Esophagus squamous epithelium (tissue), 5 donors: ENCODE measurements at regions not wholly inside any gene's neighbourhood (a gene's known extent, or its start where the extent isn't known, plus 50 kb on each side); places are given as distances from the start of the nearest gene placed in this dataset.

ENCODE experiments used
- DNase-seq: peaks from one replicate; lab custom pipeline; 2025; lab: John Stamatoyannopoulos, UW
- H3K27ac ChIP-seq, 4 donors: fragments of 200-600 bp; sonication (generic); one replicate each; pipeline ENCODE4 v1.5.1; 2016 to 2019; ENCODE audit warnings: mild to moderate bottlenecking in 1 of 4
- H3K27me3 ChIP-seq, 4 donors: fragments of 200-600 bp; sonication (generic); 1 replicate in 3 of 4; 2 replicates in 1 of 4; pipeline versions ENCODE4 v1.5.1 to v1.6.0; 2017 to 2021; ENCODE audit warnings: antibody characterized with exemption in 1 of 4
- H3K36me3 ChIP-seq, 3 donors: fragments of 200-600 bp; sonication (generic); one replicate each; pipeline ENCODE4 v1.5.1; 2016 to 2019
- H3K4me1 ChIP-seq, 3 donors: fragments of 200-600 bp; sonication (generic); one replicate each; pipeline ENCODE4 v1.5.1; 2017 to 2019
- H3K4me3 ChIP-seq, 4 donors: fragments of 200-600 bp; sonication (generic); 1 replicate in 3 of 4; 2 replicates in 1 of 4; pipeline ENCODE4 v1.5.1; 2016 to 2019; ENCODE audit warnings: mild to moderate bottlenecking in 2 of 4, moderate library complexity in 1 of 4
- H3K9me3 ChIP-seq, 3 donors: fragments of 200-600 bp; sonication (generic); one replicate each; pipeline ENCODE4 v1.5.1; 2016 to 2019
- CTCF ChIP-seq, 6 experiments: fragments of 450-650 bp in 4 of 6; fragments of 200-600 bp in 2 of 6; sonication (generic) in 2 of 6; IDR thresholded peaks; one replicate each; pipeline ENCODE4 v1.5.1; 2016 to 2019; ENCODE audit warnings: antibody characterized with exemption in 6 of 6, mild to moderate bottlenecking in 4 of 6, moderate library complexity in 4 of 6
- POLR2A ChIP-seq, 4 donors: fragments of 450-650 bp; IDR thresholded peaks; one replicate each; pipeline ENCODE4 v1.6.1; 2017; ENCODE audit warnings: antibody characterized with exemption in 4 of 4, mild to moderate bottlenecking in 4 of 4, moderate library complexity in 3 of 4
- WGBS, 2 donors: methylation state at CpG; one replicate each; pipeline ENCODE4 v1.1.5; 2018; 5-methylcytosine and 5-hydroxymethylcytosine counted together
- intact Hi-C: fragments of 100-400 bp; cut with DNase I; formaldehyde crosslinking; loops from one replicate; pipeline ENCODE4 v1.15.0; 2022
- donor health status: DM: yes; HTN: yes; CAD: no.

GRCh38 chr11:90414221-90414620 is 191.4 kb upstream of the CHORDC1 start:
- H3K9me3 ChIP-seq, result no peaks in the 10 kb centered on the region
- TF ChIP-seq CTCF (IDR thresholded peaks at IDR 0.05) (no peak), POLR2A (IDR thresholded peaks at IDR 0.05) (no peak)
- H3K4me1 ChIP-seq, result no peaks in the 10 kb centered on the region
- no peak overlapping the region for H3K4me3 ChIP-seq
- H3K27ac ChIP-seq, result no peak overlapping the region
- DNase-seq, result no peak
- H3K27me3 ChIP-seq, result no peaks in the 10 kb centered on the region
- H3K36me3 ChIP-seq, result no peaks in the 10 kb centered on the region
- intact Hi-C loops, result no loop called here
- WGBS, 2 donors, result 82% methylated on average over 2 of the region's 2 CpGs

DNA sequence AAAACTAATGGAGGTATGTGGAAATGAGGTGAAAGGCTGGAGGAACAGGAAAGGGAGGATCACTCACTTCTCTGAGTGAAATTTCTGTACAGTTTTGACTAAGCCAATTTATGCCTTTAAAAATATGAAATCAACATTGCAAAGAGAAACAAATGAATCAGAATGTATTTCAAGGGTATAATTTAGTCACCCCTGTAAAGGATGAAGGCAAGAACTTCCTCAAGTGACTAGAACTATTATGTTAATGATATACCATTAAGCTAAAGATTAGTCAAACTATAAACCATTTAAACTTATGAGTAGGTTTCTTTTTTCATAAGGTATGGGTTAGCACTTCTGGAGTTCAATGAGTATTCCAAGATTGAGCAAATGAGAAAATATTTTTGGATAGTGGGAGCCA is 184.5 kb upstream of the CHORDC1 start:
- TF ChIP-seq POLR2A (IDR thresholded peaks at IDR 0.05), result no peak
- no peak for TF ChIP-seq CTCF (IDR thresholded peaks at IDR 0.05)
- no peak overlapping the region for H3K4me3 ChIP-seq
- H3K27ac ChIP-seq, result no peak overlapping the region
- no peaks in the 10 kb centered on the region for H3K9me3 ChIP-seq
- H3K36me3 ChIP-seq, result no peaks in the 10 kb centered on the region
- intact Hi-C loops, result no loop called here
- H3K4me1 ChIP-seq, result no peaks in the 10 kb centered on the region
- no peak for DNase-seq
- H3K27me3 ChIP-seq, result no peaks in the 10 kb centered on the region

GRCh38 chr11:90392692-90393091 is 169.8 kb upstream of the CHORDC1 start:
- no peak for TF ChIP-seq CTCF (IDR thresholded peaks at IDR 0.05)
- no peak for TF ChIP-seq POLR2A (IDR thresholded peaks at IDR 0.05)
- WGBS, 2 donors, result 68 to 75% methylated on average over 1 of the region's 1 CpG

GRCh38 chr11:90391756-90392155 is 168.9 kb upstream of the CHORDC1 start:
- no peaks in the 10 kb centered on the region for H3K27me3 ChIP-seq
- no peaks in the 10 kb centered on the region for H3K4me1 ChIP-seq
- no peak overlapping the region for H3K27ac ChIP-seq
- intact Hi-C loops, result no loop called here
- WGBS, 2 donors, result 76 to 78% methylated on average over 5 of the region's 7 CpGs
- no peaks in the 10 kb centered on the region for H3K36me3 ChIP-seq
- H3K9me3 ChIP-seq, result no peaks in the 10 kb centered on the region
- TF ChIP-seq CTCF (IDR thresholded peaks at IDR 0.05) (no peak), POLR2A (IDR thresholded peaks at IDR 0.05) (no peak)
- no peak for DNase-seq
- H3K4me3 ChIP-seq, result no peak overlapping the region

More at GRCh38 chr11:90392692-90393091, 169.8 kb upstream of the CHORDC1 start:
- Histone ChIP-seq H3K4me3 (no peak overlapping the region), H3K27me3 (no peaks in the 10 kb centered on the region), H3K4me1 (no peaks in the 10 kb centered on the region), H3K36me3 (no peaks in the 10 kb centered on the region), H3K9me3 (no peaks in the 10 kb centered on the region), H3K27ac (no peak overlapping the region)
- intact Hi-C loops, result no loop called here
- DNase-seq, result no peak

- intact Hi-C loops, result no loop called here
- Histone ChIP-seq H3K27ac (no peak overlapping the region), H3K4me3 (no peak overlapping the region), H3K27me3 (no peaks in the 10 kb centered on the region), H3K4me1 (no peaks in the 10 kb centered on the region), H3K9me3 (no peaks in the 10 kb centered on the region), H3K36me3 (no peaks in the 10 kb centered on the region)
- WGBS, 2 donors, result 71 to 74% methylated on average over 3 to 5 of the region's 5 CpGs
- DNase-seq, result no peak
- TF ChIP-seq POLR2A (IDR thresholded peaks at IDR 0.05) (no peak), CTCF (IDR thresholded peaks at IDR 0.05) (no peak)
Observed at GRCh38 chr11:90380206-90380605, 157.4 kb upstream of the CHORDC1 start.
